ENCODE measurements at regions not wholly inside any gene's neighbourhood (a gene's known extent, or its start where the extent isn't known, plus 50 kb on each side); places are given as distances from the start of the nearest gene placed in this dataset.

GRCh38 chr9:24298912-24299311, 246.8 kb downstream of the IZUMO3 start:
- Histone ChIP-seq H3K27ac (no peak overlapping the region), H3K79me2 (no peaks in the 10 kb centered on the region), H3K9me3 (ENCODE audit: low read depth) (no peaks in the 10 kb centered on the region), H2AFZ (no peak overlapping the region), H3K4me2 (no peak overlapping the region), H3K27me3 (no peaks in the 10 kb centered on the region), H3K4me3 (no peak overlapping the region), H3K4me1 (ENCODE audit: insufficient read depth) (no peaks in the 10 kb centered on the region), H3K9me2 (replicated peaks; ENCODE audit: insufficient read depth) (no peaks in the 10 kb centered on the region), H3K36me3 (replicated peaks; ENCODE audit: insufficient read depth, low read depth) (no peaks in the 10 kb centered on the region), H4K20me1 (ENCODE audit: insufficient read depth, poor library complexity, severe bottlenecking) (no peaks in the 10 kb centered on the region)
- 78% methylated on average over 4 of the region's 4 CpGs for WGBS (ENCODE audit: low lambda C conversion rate, missing lambda C conversion rate)
- TF ChIP-seq EZH2 (IDR thresholded peaks at IDR 0.05; ENCODE audit: borderline replicate concordance) = no peak
- TF ChIP-seq EZH2phosphoT487 (IDR thresholded peaks at IDR 0.05; ENCODE audit: low read depth, severe bottlenecking, unreplicated experiment) = no peak
- no peak for TF ChIP-seq CTCF (IDR thresholded peaks at IDR 0.05; ENCODE audit: poor library complexity)
- DNase-seq (ENCODE audit: low spot score) = no peak

GRCh38 chr9:24297931-24298330, 247.8 kb downstream of the IZUMO3 start:
- no peaks in the 10 kb centered on the region for H3K9me2 ChIP-seq (replicated peaks; ENCODE audit: insufficient read depth)
- H3K4me2 ChIP-seq = no peak overlapping the region
- H3K4me1 ChIP-seq (ENCODE audit: insufficient read depth) = no peaks in the 10 kb centered on the region
- no peaks in the 10 kb centered on the region for H4K20me1 ChIP-seq (ENCODE audit: insufficient read depth, poor library complexity, severe bottlenecking)
- no peak overlapping the region for H3K4me3 ChIP-seq
- WGBS (ENCODE audit: low lambda C conversion rate, missing lambda C conversion rate) = 95% methylated on average over 2 of the region's 2 CpGs
- DNase-seq (ENCODE audit: low spot score) = no peak
- no peak overlapping the region for H3K27ac ChIP-seq
- no peaks in the 10 kb centered on the region for H3K27me3 ChIP-seq
- TF ChIP-seq EZH2 (IDR thresholded peaks at IDR 0.05; ENCODE audit: borderline replicate concordance) = no peak
- TF ChIP-seq EZH2phosphoT487 (IDR thresholded peaks at IDR 0.05; ENCODE audit: low read depth, severe bottlenecking, unreplicated experiment) = no peak
- TF ChIP-seq CTCF (IDR thresholded peaks at IDR 0.05; ENCODE audit: poor library complexity) = no peak
- no peaks in the 10 kb centered on the region for H3K79me2 ChIP-seq
- no peaks in the 10 kb centered on the region for H3K9me3 ChIP-seq (ENCODE audit: low read depth)
- no peaks in the 10 kb centered on the region for H3K36me3 ChIP-seq (replicated peaks; ENCODE audit: insufficient read depth, low read depth)
- H2AFZ ChIP-seq = no peak overlapping the region

- no peak overlapping the region for H3K4me3 ChIP-seq
- 100% methylated on average over 1 of the region's 1 CpG for WGBS (ENCODE audit: low lambda C conversion rate, missing lambda C conversion rate)
- no peaks in the 10 kb centered on the region for H3K9me2 ChIP-seq (replicated peaks; ENCODE audit: insufficient read depth)
- H3K4me2 ChIP-seq = no peak overlapping the region
- no peaks in the 10 kb centered on the region for H3K36me3 ChIP-seq (replicated peaks; ENCODE audit: insufficient read depth, low read depth)
- H3K27me3 ChIP-seq = no peaks in the 10 kb centered on the region
- DNase-seq (ENCODE audit: low spot score) = no peak
- H3K4me1 ChIP-seq (ENCODE audit: insufficient read depth) = no peaks in the 10 kb centered on the region
- H3K9me3 ChIP-seq (ENCODE audit: low read depth) = no peaks in the 10 kb centered on the region
- no peak for TF ChIP-seq EZH2 (IDR thresholded peaks at IDR 0.05; ENCODE audit: borderline replicate concordance)
- TF ChIP-seq EZH2phosphoT487 (IDR thresholded peaks at IDR 0.05; ENCODE audit: low read depth, severe bottlenecking, unreplicated experiment) = no peak
- no peak for TF ChIP-seq CTCF (IDR thresholded peaks at IDR 0.05; ENCODE audit: poor library complexity)
- H4K20me1 ChIP-seq (ENCODE audit: insufficient read depth, poor library complexity, severe bottlenecking) = no peaks in the 10 kb centered on the region
- H3K27ac ChIP-seq = no peak overlapping the region
- no peaks in the 10 kb centered on the region for H3K79me2 ChIP-seq
- H2AFZ ChIP-seq = no peak overlapping the region
These were observed 249.6 kb downstream of the IZUMO3 start for GRCh38 chr9:24296124-24296523.

- Histone ChIP-seq H3K4me3 (no peak overlapping the region), H3K27me3 (no peaks in the 10 kb centered on the region), H3K27ac (no peak overlapping the region), H3K9me2 (replicated peaks; ENCODE audit: insufficient read depth) (no peaks in the 10 kb centered on the region), H3K4me2 (no peak overlapping the region), H3K79me2 (no peaks in the 10 kb centered on the region), H4K20me1 (ENCODE audit: insufficient read depth, poor library complexity, severe bottlenecking) (no peaks in the 10 kb centered on the region), H3K9me3 (ENCODE audit: low read depth) (no peaks in the 10 kb centered on the region), H3K36me3 (replicated peaks; ENCODE audit: insufficient read depth, low read depth) (no peaks in the 10 kb centered on the region), H2AFZ (no peak overlapping the region), H3K4me1 (ENCODE audit: insufficient read depth) (no peaks in the 10 kb centered on the region)
- TF ChIP-seq CTCF (IDR thresholded peaks at IDR 0.05; ENCODE audit: poor library complexity) (no peak), EZH2phosphoT487 (IDR thresholded peaks at IDR 0.05; ENCODE audit: low read depth, severe bottlenecking, unreplicated experiment) (no peak), EZH2 (IDR thresholded peaks at IDR 0.05; ENCODE audit: borderline replicate concordance) (no peak)
- DNase-seq (ENCODE audit: low spot score) = no peak
- 31% methylated on average over 4 of the region's 4 CpGs for WGBS (ENCODE audit: low lambda C conversion rate, missing lambda C conversion rate)
These were observed 252.3 kb downstream of the IZUMO3 start for GRCh38 chr9:24293386-24293785.
